GM13976 (cell line): ENCODE measurements at regions not wholly inside any gene's neighbourhood (a gene's known extent, or its start where the extent isn't known, plus 50 kb on each side); places are given as distances from the start of the nearest gene placed in this dataset.
A peak's percentile ranks its signal among the peaks of the same experiment; 100 is the strongest.

Experiments used
- DNase-seq: peaks from one replicate; pipeline ENCODE4 v3.0.0; 2012; ENCODE audit warnings: low spot score
- CTCF ChIP-seq: IDR thresholded peaks from 2 replicates; pipeline ENCODE4 v1.5.1; 2012; ENCODE audit warnings: borderline replicate concordance, mild to moderate bottlenecking; ENCODE audit not compliant: insufficient read depth; ENCODE audit errors: extremely low read depth, missing control alignments, control extremely low read depth
- in situ Hi-C: fragments of 300-500 bp; cut with MboI; formaldehyde crosslinking; loops from one replicate; pipeline ENCODE4 v1.12.0; 2022; ENCODE audit warnings: low sequenced_read_pairs, mixed read lengths, inconsistent platforms; ENCODE audit not compliant: unreplicated experiment

GRCh38 chr14:96663491-96664067 lies 133.6 kb upstream of the VRK1 start:
- no peak for TF ChIP-seq CTCF
- in situ Hi-C loops: no loop called here
- no peak for DNase-seq

- in situ Hi-C loops: no loop called here
- DNase-seq: no peak
- peak; percentile 7 for TF ChIP-seq CTCF
Measured at GRCh38 chr14:96666088-96666487, 131.1 kb upstream of the VRK1 start.

- no peak for DNase-seq
- in situ Hi-C loops: no loop called here
- no peak for TF ChIP-seq CTCF
Measured at GRCh38 chr14:96670391-96670790, 126.8 kb upstream of the VRK1 start.

GRCh38 chr14:96671218-96671617 lies 126.0 kb upstream of the VRK1 start:
- DNase-seq: no peak
- no peak for TF ChIP-seq CTCF
- in situ Hi-C loops: no loop called here

- DNase-seq: no peak
- no peak for TF ChIP-seq CTCF
- in situ Hi-C loops: no loop called here
Measured at GRCh38 chr14:96673706-96674105, 123.5 kb upstream of the VRK1 start.

GRCh38 chr14:96674121-96674520 lies 123.1 kb upstream of the VRK1 start:
- in situ Hi-C loops: no loop called here
- no peak for TF ChIP-seq CTCF
- no peak for DNase-seq

GRCh38 chr14:96676166-96676565 lies 121.0 kb upstream of the VRK1 start:
- no peak for TF ChIP-seq CTCF
- no peak for DNase-seq
- in situ Hi-C loops: no loop called here
